Muscle layer of colon (tissue), 2 donors: ENCODE measurements at regions not wholly inside any gene's neighbourhood (a gene's known extent, or its start where the extent isn't known, plus 50 kb on each side); places are given as distances from the start of the nearest gene placed in this dataset.
A peak's percentile ranks its signal among the peaks of the same experiment; 100 is the strongest.

Experiments
- H3K27ac ChIP-seq: one replicate; pipeline ENCODE4 v1.7.0; 2013; ENCODE audit warnings: low read depth, mild to moderate bottlenecking, low read length, moderate library complexity
- H3K27me3 ChIP-seq, 2 donors: one replicate each; pipeline ENCODE4 v1.7.0; 2013; ENCODE audit warnings: low read length in 2 of 2, mild to moderate bottlenecking in 2 of 2; ENCODE audit not compliant: insufficient read depth in 2 of 2, control insufficient read depth in 1 of 2
- H3K36me3 ChIP-seq: one replicate; pipeline ENCODE4 v1.7.0; 2013; ENCODE audit warnings: mild to moderate bottlenecking, low read length; ENCODE audit not compliant: insufficient read depth
- H3K4me1 ChIP-seq: one replicate; pipeline ENCODE4 v1.7.0; 2013; ENCODE audit warnings: mild to moderate bottlenecking, low read length; ENCODE audit not compliant: insufficient read depth
- H3K4me3 ChIP-seq, 2 donors: one replicate each; pipeline ENCODE4 v1.7.0; 2013; ENCODE audit warnings: low read length in 2 of 2, low read depth in 1 of 2, mild to moderate bottlenecking in 1 of 2, moderate library complexity in 1 of 2
- H3K9ac ChIP-seq: one replicate; pipeline ENCODE4 v1.7.0; 2013; ENCODE audit warnings: low read length
- H3K9me3 ChIP-seq: one replicate; pipeline ENCODE4 v1.7.0; 2013; ENCODE audit warnings: mild to moderate bottlenecking, low read length
- donor health status: abdominal sarcoma.
- donor health status: Adenocarcinoma of cecum.

GRCh38 chr1:184284900-184285299 lies 101.9 kb upstream of the C1orf21 start:
- no peak overlapping the region for H3K9ac ChIP-seq
- no peak overlapping the region for H3K4me3 ChIP-seq
- no peaks in the 10 kb centered on the region for H3K9me3 ChIP-seq
- H3K36me3 ChIP-seq, result no peaks in the 10 kb centered on the region
- H3K4me1 ChIP-seq, result peaks cover 26% of the 10 kb centered on the region
- peak overlapping the region; percentile 64 for H3K27ac ChIP-seq
- H3K27me3 ChIP-seq, result no peaks in the 10 kb centered on the region

GRCh38 chr1:184285401-184286087 lies 101.3 kb upstream of the C1orf21 start:
- Histone ChIP-seq H3K36me3 (no peaks in the 10 kb centered on the region), H3K9me3 (no peaks in the 10 kb centered on the region), H3K9ac (no peak overlapping the region), H3K4me3 (no peak overlapping the region), H3K4me1 (peaks cover 26% of the 10 kb centered on the region), H3K27ac (no peak overlapping the region), H3K27me3 (no peaks in the 10 kb centered on the region)

GRCh38 chr1:184287001-184287400 lies 99.8 kb upstream of the C1orf21 start:
- no peak overlapping the region for H3K9ac ChIP-seq
- no peak overlapping the region for H3K4me3 ChIP-seq
- no peaks in the 10 kb centered on the region for H3K36me3 ChIP-seq
- H3K27me3 ChIP-seq, result no peaks in the 10 kb centered on the region
- no peaks in the 10 kb centered on the region for H3K9me3 ChIP-seq
- H3K27ac ChIP-seq, result no peak overlapping the region
- peaks cover 26% of the 10 kb centered on the region for H3K4me1 ChIP-seq

- no peak overlapping the region for H3K4me3 ChIP-seq
- H3K27ac ChIP-seq, result no peak overlapping the region
- H3K4me1 ChIP-seq, result peaks cover 6% of the 10 kb centered on the region
Measured at GRCh38 chr1:184289825-184290550, 96.8 kb upstream of the C1orf21 start.

GRCh38 chr1:184291701-184292100 lies 95.1 kb upstream of the C1orf21 start:
- Histone ChIP-seq H3K9me3 (no peaks in the 10 kb centered on the region), H3K36me3 (no peaks in the 10 kb centered on the region), H3K9ac (no peak overlapping the region), H3K27ac (no peak overlapping the region), H3K4me1 (peaks cover 6% of the 10 kb centered on the region), H3K4me3 (no peak overlapping the region), H3K27me3 (no peaks in the 10 kb centered on the region)

More at GRCh38 chr1:184289825-184290550, 96.8 kb upstream of the C1orf21 start:
- H3K9ac ChIP-seq, result no peak overlapping the region
- no peaks in the 10 kb centered on the region for H3K27me3 ChIP-seq
- no peaks in the 10 kb centered on the region for H3K9me3 ChIP-seq
- H3K36me3 ChIP-seq, result no peaks in the 10 kb centered on the region

- H3K9ac ChIP-seq, result no peak overlapping the region
- H3K4me1 ChIP-seq, result peaks cover 9% of the 10 kb centered on the region
- no peaks in the 10 kb centered on the region for H3K36me3 ChIP-seq
- no peaks in the 10 kb centered on the region for H3K27me3 ChIP-seq
- H3K9me3 ChIP-seq, result no peaks in the 10 kb centered on the region
- no peak overlapping the region for H3K27ac ChIP-seq
- no peak overlapping the region for H3K4me3 ChIP-seq
Measured at GRCh38 chr1:184292101-184292500, 94.7 kb upstream of the C1orf21 start.

GRCh38 chr1:184294101-184294500 lies 92.7 kb upstream of the C1orf21 start:
- no peaks in the 10 kb centered on the region for H3K27me3 ChIP-seq
- no peaks in the 10 kb centered on the region for H3K9me3 ChIP-seq
- no peaks in the 10 kb centered on the region for H3K36me3 ChIP-seq
- H3K4me1 ChIP-seq, result peaks cover 18% of the 10 kb centered on the region
- no peak overlapping the region for H3K9ac ChIP-seq
- no peak overlapping the region for H3K27ac ChIP-seq
- H3K4me3 ChIP-seq, result no peak overlapping the region

- Histone ChIP-seq H3K4me1 (peaks cover 25% of the 10 kb centered on the region), H3K9ac (peak overlapping the region; percentile 8), H3K27me3 (no peaks in the 10 kb centered on the region), H3K27ac (peak overlapping the region; percentile 42), H3K36me3 (no peaks in the 10 kb centered on the region), H3K9me3 (no peaks in the 10 kb centered on the region), H3K4me3 (no peak overlapping the region)
Measured at GRCh38 chr1:184296466-184297243, 90.2 kb upstream of the C1orf21 start.

GRCh38 chr1:184297244-184297750 lies 89.5 kb upstream of the C1orf21 start:
- Histone ChIP-seq H3K9ac (no peak overlapping the region), H3K4me3 (no peak overlapping the region), H3K27me3 (no peaks in the 10 kb centered on the region)

GRCh38 chr1:184298440-184299405 lies 88.1 kb upstream of the C1orf21 start:
- Histone ChIP-seq H3K4me1 (peaks cover 25% of the 10 kb centered on the region), H3K9me3 (peaks cover 3% of the 10 kb centered on the region), H3K4me3 (no peak overlapping the region), H3K36me3 (no peaks in the 10 kb centered on the region), H3K9ac (no peak overlapping the region), H3K27ac (no peak overlapping the region), H3K27me3 (no peaks in the 10 kb centered on the region)

More at GRCh38 chr1:184297244-184297750, 89.5 kb upstream of the C1orf21 start:
- no peaks in the 10 kb centered on the region for H3K36me3 ChIP-seq
- H3K4me1 ChIP-seq, result peaks cover 25% of the 10 kb centered on the region
- H3K9me3 ChIP-seq, result no peaks in the 10 kb centered on the region
- H3K27ac ChIP-seq, result no peak overlapping the region
